GM23248 (cell line): ENCODE measurements at regions not wholly inside any gene's neighbourhood (a gene's known extent, or its start where the extent isn't known, plus 50 kb on each side); places are given as distances from the start of the nearest gene placed in this dataset.

ENCODE experiments used
- EZH2 ChIP-seq: fragments of 200-600 bp; sonication (generic); IDR thresholded peaks from 2 replicates; pipeline ENCODE4 v1.6.1; 2018; ENCODE audit warnings: antibody characterized with exemption, mild to moderate bottlenecking; ENCODE audit not compliant: insufficient read depth, poor library complexity, severe bottlenecking
- EZH2phosphoT487 ChIP-seq: fragments of 200-600 bp; sonication (generic); IDR thresholded peaks from 2 replicates; pipeline ENCODE4 v1.6.1; 2018; ENCODE audit warnings: antibody characterized with exemption, moderate library complexity, mild to moderate bottlenecking, low read depth; ENCODE audit not compliant: insufficient read depth

- no peak for TF ChIP-seq EZH2
- no peak for TF ChIP-seq EZH2phosphoT487
Observed at GRCh38 chr13:40275155-40275554, 391.3 kb downstream of the FOXO1 start.
